SK-N-MC (cell line): ENCODE measurements at regions not wholly inside any gene's neighbourhood (a gene's known extent, or its start where the extent isn't known, plus 50 kb on each side); places are given as distances from the start of the nearest gene placed in this dataset.

Experiments used
- EZH2 ChIP-seq: fragments of 200-600 bp; sonication (generic); IDR thresholded peaks from one replicate; pipeline ENCODE4 v1.6.1; 2017; ENCODE audit warnings: antibody characterized with exemption
- FOXP2 ChIP-seq: optimal IDR thresholded peaks from 2 replicates; pipeline ENCODE3; 2011; ENCODE audit warnings: mild to moderate bottlenecking, moderate library complexity; ENCODE audit not compliant: insufficient read depth; ENCODE audit errors: extremely low read length, control extremely low read depth
- POLR2AphosphoS5 ChIP-seq: IDR thresholded peaks from 2 replicates; pipeline ENCODE4 v1.6.1; 2012; ENCODE audit warnings: mild to moderate bottlenecking, low read depth, low read length, borderline replicate concordance

- TF ChIP-seq POLR2AphosphoS5 = no peak
- TF ChIP-seq EZH2 = no peak
- TF ChIP-seq FOXP2 = no peak
Observed at GRCh38 chr18:78838183-78838582, 141.4 kb upstream of the SALL3 start.
